ENCODE measurements at regions not wholly inside any gene's neighbourhood (a gene's known extent, or its start where the extent isn't known, plus 50 kb on each side); places are given as distances from the start of the nearest gene placed in this dataset.

GRCh38 chr2:146080925-146081324 lies 1561.0 kb upstream of the ZEB2 start:
- H3K9me3 ChIP-seq (ENCODE audit: control insufficient read depth in 5 of 5, low read length in 5 of 5) = peaks cover 0 to 3% (median 0%) of the 10 kb centered on the region in 5 donors
- no peak overlapping the region for H3K4me3 ChIP-seq (ENCODE audit: low read depth in 1 of 5, low read length in 5 of 5)
- no peaks in the 10 kb centered on the region for H3K36me3 ChIP-seq (ENCODE audit: control insufficient read depth in 5 of 5, insufficient read depth in 5 of 5, low read length in 5 of 5)
- H3K27me3 ChIP-seq (ENCODE audit: control insufficient read depth in 5 of 5, insufficient read depth in 4 of 5, low read length in 5 of 5) = no peaks in the 10 kb centered on the region
- H3K9ac ChIP-seq (ENCODE audit: low read length in 5 of 5) = no peak overlapping the region
- H3K4me1 ChIP-seq (ENCODE audit: control insufficient read depth in 5 of 5, insufficient read depth in 5 of 5, low read length in 5 of 5) = no peaks in the 10 kb centered on the region
- no peak overlapping the region for H3K27ac ChIP-seq (ENCODE audit: low read depth, low read length)

GRCh38 chr2:146079216-146079615 lies 1559.3 kb upstream of the ZEB2 start:
- Histone ChIP-seq H3K9ac (ENCODE audit: low read length in 5 of 5) (no peak overlapping the region), H3K27ac (ENCODE audit: low read depth, low read length) (no peak overlapping the region), H3K27me3 (ENCODE audit: control insufficient read depth in 5 of 5, insufficient read depth in 4 of 5, low read length in 5 of 5) (no peaks in the 10 kb centered on the region), H3K4me1 (ENCODE audit: control insufficient read depth in 5 of 5, insufficient read depth in 5 of 5, low read length in 5 of 5) (no peaks in the 10 kb centered on the region), H3K36me3 (ENCODE audit: control insufficient read depth in 5 of 5, insufficient read depth in 5 of 5, low read length in 5 of 5) (no peaks in the 10 kb centered on the region), H3K9me3 (ENCODE audit: control insufficient read depth in 5 of 5, low read length in 5 of 5) (no peaks in the 10 kb centered on the region), H3K4me3 (ENCODE audit: low read depth in 1 of 5, low read length in 5 of 5) (no peak overlapping the region)

GRCh38 chr2:146077156-146077555 lies 1557.2 kb upstream of the ZEB2 start:
- Histone ChIP-seq H3K9me3 (ENCODE audit: control insufficient read depth in 5 of 5, low read length in 5 of 5) (no peaks in the 10 kb centered on the region), H3K36me3 (ENCODE audit: control insufficient read depth in 5 of 5, insufficient read depth in 5 of 5, low read length in 5 of 5) (no peaks in the 10 kb centered on the region), H3K27me3 (ENCODE audit: control insufficient read depth in 5 of 5, insufficient read depth in 4 of 5, low read length in 5 of 5) (no peaks in the 10 kb centered on the region), H3K9ac (ENCODE audit: low read length in 5 of 5) (no peak overlapping the region), H3K4me3 (ENCODE audit: low read depth in 1 of 5, low read length in 5 of 5) (no peak overlapping the region), H3K27ac (ENCODE audit: low read depth, low read length) (no peak overlapping the region), H3K4me1 (ENCODE audit: control insufficient read depth in 5 of 5, insufficient read depth in 5 of 5, low read length in 5 of 5) (no peaks in the 10 kb centered on the region)

GRCh38 chr2:146068051-146068450 lies 1548.1 kb upstream of the ZEB2 start:
- Histone ChIP-seq H3K9ac (ENCODE audit: low read length in 5 of 5) (no peak overlapping the region), H3K4me1 (ENCODE audit: control insufficient read depth in 5 of 5, insufficient read depth in 5 of 5, low read length in 5 of 5) (no peaks in the 10 kb centered on the region), H3K4me3 (ENCODE audit: low read depth in 1 of 5, low read length in 5 of 5) (no peak overlapping the region), H3K9me3 (ENCODE audit: control insufficient read depth in 5 of 5, low read length in 5 of 5) (peaks cover 0 to 20% (median 4%) of the 10 kb centered on the region in 5 donors), H3K36me3 (ENCODE audit: control insufficient read depth in 5 of 5, insufficient read depth in 5 of 5, low read length in 5 of 5) (no peaks in the 10 kb centered on the region), H3K27me3 (ENCODE audit: control insufficient read depth in 5 of 5, insufficient read depth in 4 of 5, low read length in 5 of 5) (no peaks in the 10 kb centered on the region), H3K27ac (ENCODE audit: low read depth, low read length) (no peak overlapping the region)

- H3K27ac ChIP-seq (ENCODE audit: low read depth, low read length) = no peak overlapping the region
- H3K27me3 ChIP-seq (ENCODE audit: control insufficient read depth in 5 of 5, insufficient read depth in 4 of 5, low read length in 5 of 5) = no peaks in the 10 kb centered on the region
- no peaks in the 10 kb centered on the region for H3K36me3 ChIP-seq (ENCODE audit: control insufficient read depth in 5 of 5, insufficient read depth in 5 of 5, low read length in 5 of 5)
- no peak overlapping the region for H3K9ac ChIP-seq (ENCODE audit: low read length in 5 of 5)
- H3K4me3 ChIP-seq (ENCODE audit: low read depth in 1 of 5, low read length in 5 of 5) = no peak overlapping the region
- peaks cover 0 to 4% (median under 1%) of the 10 kb centered on the region in 5 donors for H3K9me3 ChIP-seq (ENCODE audit: control insufficient read depth in 5 of 5, low read length in 5 of 5)
- H3K4me1 ChIP-seq (ENCODE audit: control insufficient read depth in 5 of 5, insufficient read depth in 5 of 5, low read length in 5 of 5) = no peaks in the 10 kb centered on the region
Measured at GRCh38 chr2:146048141-146048540, 1528.2 kb upstream of the ZEB2 start.

GRCh38 chr2:146041274-146041910 lies 1521.5 kb upstream of the ZEB2 start:
- Histone ChIP-seq H3K27ac (ENCODE audit: low read depth, low read length) (no peak overlapping the region), H3K9ac (ENCODE audit: low read length in 5 of 5) (no peak overlapping the region), H3K27me3 (ENCODE audit: control insufficient read depth in 5 of 5, insufficient read depth in 4 of 5, low read length in 5 of 5) (no peaks in the 10 kb centered on the region), H3K4me3 (ENCODE audit: low read depth in 1 of 5, low read length in 5 of 5) (no peak overlapping the region), H3K4me1 (ENCODE audit: control insufficient read depth in 5 of 5, insufficient read depth in 5 of 5, low read length in 5 of 5) (no peaks in the 10 kb centered on the region), H3K36me3 (ENCODE audit: control insufficient read depth in 5 of 5, insufficient read depth in 5 of 5, low read length in 5 of 5) (no peaks in the 10 kb centered on the region), H3K9me3 (ENCODE audit: control insufficient read depth in 5 of 5, low read length in 5 of 5) (no peaks in the 10 kb centered on the region)

- Histone ChIP-seq H3K36me3 (ENCODE audit: control insufficient read depth in 5 of 5, insufficient read depth in 5 of 5, low read length in 5 of 5) (no peaks in the 10 kb centered on the region), H3K9me3 (ENCODE audit: control insufficient read depth in 5 of 5, low read length in 5 of 5) (no peaks in the 10 kb centered on the region), H3K27ac (ENCODE audit: low read depth, low read length) (no peak overlapping the region), H3K9ac (ENCODE audit: low read length in 5 of 5) (no peak overlapping the region), H3K4me1 (ENCODE audit: control insufficient read depth in 5 of 5, insufficient read depth in 5 of 5, low read length in 5 of 5) (no peaks in the 10 kb centered on the region), H3K27me3 (ENCODE audit: control insufficient read depth in 5 of 5, insufficient read depth in 4 of 5, low read length in 5 of 5) (no peaks in the 10 kb centered on the region), H3K4me3 (ENCODE audit: low read depth in 1 of 5, low read length in 5 of 5) (no peak overlapping the region)
Measured at GRCh38 chr2:146040051-146040450, 1520.1 kb upstream of the ZEB2 start.

GRCh38 chr2:146038014-146038413 lies 1518.1 kb upstream of the ZEB2 start:
- no peaks in the 10 kb centered on the region for H3K27me3 ChIP-seq (ENCODE audit: control insufficient read depth in 5 of 5, insufficient read depth in 4 of 5, low read length in 5 of 5)
- H3K9ac ChIP-seq (ENCODE audit: low read length in 5 of 5) = no peak overlapping the region
- H3K4me3 ChIP-seq (ENCODE audit: low read depth in 1 of 5, low read length in 5 of 5) = no peak overlapping the region
- H3K36me3 ChIP-seq (ENCODE audit: control insufficient read depth in 5 of 5, insufficient read depth in 5 of 5, low read length in 5 of 5) = no peaks in the 10 kb centered on the region
- no peaks in the 10 kb centered on the region for H3K4me1 ChIP-seq (ENCODE audit: control insufficient read depth in 5 of 5, insufficient read depth in 5 of 5, low read length in 5 of 5)
- H3K27ac ChIP-seq (ENCODE audit: low read depth, low read length) = no peak overlapping the region
- no peaks in the 10 kb centered on the region for H3K9me3 ChIP-seq (ENCODE audit: control insufficient read depth in 5 of 5, low read length in 5 of 5)

GRCh38 chr2:146037334-146037870 lies 1517.5 kb upstream of the ZEB2 start:
- Histone ChIP-seq H3K27ac (ENCODE audit: low read depth, low read length) (no peak overlapping the region), H3K9me3 (ENCODE audit: control insufficient read depth in 5 of 5, low read length in 5 of 5) (no peaks in the 10 kb centered on the region), H3K27me3 (ENCODE audit: control insufficient read depth in 5 of 5, insufficient read depth in 4 of 5, low read length in 5 of 5) (no peaks in the 10 kb centered on the region), H3K36me3 (ENCODE audit: control insufficient read depth in 5 of 5, insufficient read depth in 5 of 5, low read length in 5 of 5) (no peaks in the 10 kb centered on the region), H3K4me1 (ENCODE audit: control insufficient read depth in 5 of 5, insufficient read depth in 5 of 5, low read length in 5 of 5) (no peaks in the 10 kb centered on the region), H3K4me3 (ENCODE audit: low read depth in 1 of 5, low read length in 5 of 5) (no peak overlapping the region), H3K9ac (ENCODE audit: low read length in 5 of 5) (no peak overlapping the region)

- H3K27me3 ChIP-seq (ENCODE audit: control insufficient read depth in 5 of 5, insufficient read depth in 4 of 5, low read length in 5 of 5) = no peaks in the 10 kb centered on the region
- no peak overlapping the region for H3K9ac ChIP-seq (ENCODE audit: low read length in 5 of 5)
- no peaks in the 10 kb centered on the region for H3K4me1 ChIP-seq (ENCODE audit: control insufficient read depth in 5 of 5, insufficient read depth in 5 of 5, low read length in 5 of 5)
- H3K36me3 ChIP-seq (ENCODE audit: control insufficient read depth in 5 of 5, insufficient read depth in 5 of 5, low read length in 5 of 5) = no peaks in the 10 kb centered on the region
- no peak overlapping the region for H3K4me3 ChIP-seq (ENCODE audit: low read depth in 1 of 5, low read length in 5 of 5)
- no peak overlapping the region for H3K27ac ChIP-seq (ENCODE audit: low read depth, low read length)
- H3K9me3 ChIP-seq (ENCODE audit: control insufficient read depth in 5 of 5, low read length in 5 of 5) = no peaks in the 10 kb centered on the region
Measured at GRCh38 chr2:146031158-146031557, 1511.2 kb upstream of the ZEB2 start.
